HEK293 (cell line): ENCODE measurements at regions not wholly inside any gene's neighbourhood (a gene's known extent, or its start where the extent isn't known, plus 50 kb on each side); places are given as distances from the start of the nearest gene placed in this dataset.
"Not testable (repeated sequence)": the region's sequence is repeated elsewhere in the genome, so short reads cannot be mapped to it uniquely, and the experiment has no call there.

Source experiments
- CTCF ChIA-PET: fragments of 350-600 bp; formaldehyde crosslinking; extraction: SDS; loops from one replicate; lab custom pipeline; 2021; ENCODE audit warnings: antibody characterized with exemption; lab: Yijun Ruan, JAX
- POLR2A ChIA-PET: fragments of 300-600 bp; formaldehyde crosslinking; extraction: SDS; loops from one replicate; lab custom pipeline; 2020; ENCODE audit warnings: antibody characterized with exemption, inconsistent platforms; lab: Yijun Ruan, JAX
- H3K27ac ChIP-seq: fragments of 200-500 bp; sonication (Bioruptor generic); 2 replicates; pipeline ENCODE4 v1.5.1; 2014; ENCODE audit warnings: low read depth, low read length, control low read depth, inconsistent platforms; ENCODE audit errors: extremely low read depth
- H3K36me3 ChIP-seq, 2 experiments: fragments of 200-500 bp in 1 of 2; sonication (Bioruptor generic) in 1 of 2; 1 replicate in 1 of 2; 2 replicates in 1 of 2; pipeline ENCODE4 v1.5.1; 2014 to 2017; ENCODE audit warnings: inconsistent platforms in 2 of 2, low read length in 2 of 2; ENCODE audit not compliant: control insufficient read depth in 2 of 2, insufficient read depth in 1 of 2
- H3K4me1 ChIP-seq: fragments of 200-500 bp; sonication (Bioruptor generic); 2 replicates; pipeline ENCODE4 v1.5.1; 2014; ENCODE audit warnings: mild to moderate bottlenecking, low read length, inconsistent platforms; ENCODE audit not compliant: control insufficient read depth, insufficient read depth
- H3K4me3 ChIP-seq: 2 replicates; pipeline ENCODE4 v1.5.1; 2011; ENCODE audit warnings: low read depth, mild to moderate bottlenecking, control low read depth, low read length, moderate library complexity
- H3K9me3 ChIP-seq: fragments of 200-500 bp; sonication (Bioruptor generic); 2 replicates; pipeline ENCODE4 v1.5.1; 2014; ENCODE audit warnings: low read depth, low read length, inconsistent platforms; ENCODE audit not compliant: control insufficient read depth, insufficient read depth
- KLF9 ChIP-seq: fragments of 450-650 bp; formaldehyde crosslinking; IDR thresholded peaks from 2 replicates; pipeline ENCODE4 v1.5.1; 2016; ENCODE audit warnings: missing biosample characterization, missing genetic modification characterization, low read depth
- OSR2 ChIP-seq: fragments of 450-650 bp; formaldehyde crosslinking; IDR thresholded peaks from 2 replicates; pipeline ENCODE4 v1.5.1; 2016; ENCODE audit warnings: missing biosample characterization, missing genetic modification characterization
- PRDM10 ChIP-seq: fragments of 450-650 bp; formaldehyde crosslinking; IDR thresholded peaks from 2 replicates; pipeline ENCODE4 v1.5.1; 2016; ENCODE audit warnings: missing biosample characterization, missing genetic modification characterization
- PRDM2 ChIP-seq: fragments of 450-650 bp; formaldehyde crosslinking; IDR thresholded peaks from 2 replicates; pipeline ENCODE4 v1.5.1; 2016; ENCODE audit warnings: missing biosample characterization, missing genetic modification characterization, borderline replicate concordance
- SP3 ChIP-seq: fragments of 450-650 bp; formaldehyde crosslinking; IDR thresholded peaks from 2 replicates; pipeline ENCODE4 v1.5.1; 2016; ENCODE audit warnings: missing biosample characterization, missing genetic modification characterization
- ZBTB1 ChIP-seq: fragments of 450-650 bp; formaldehyde crosslinking; IDR thresholded peaks from 2 replicates; pipeline ENCODE4 v1.5.1; 2016; ENCODE audit warnings: missing biosample characterization, missing genetic modification characterization
- ZBTB20 ChIP-seq: fragments of 450-650 bp; formaldehyde crosslinking; IDR thresholded peaks from 2 replicates; pipeline ENCODE4 v1.5.1; 2016; ENCODE audit warnings: missing biosample characterization, missing genetic modification characterization
- ZBTB8A ChIP-seq: fragments of 450-650 bp; formaldehyde crosslinking; IDR thresholded peaks from 2 replicates; pipeline ENCODE4 v1.5.1; 2016; ENCODE audit warnings: missing biosample characterization, missing genetic modification characterization
- ZIC2 ChIP-seq: fragments of 450-650 bp; formaldehyde crosslinking; IDR thresholded peaks from 2 replicates; pipeline ENCODE4 v1.5.1; 2016; ENCODE audit warnings: missing biosample characterization, missing genetic modification characterization
- ZNF132 ChIP-seq: fragments of 450-650 bp; formaldehyde crosslinking; IDR thresholded peaks from 2 replicates; pipeline ENCODE4 v1.5.1; 2017; ENCODE audit warnings: missing biosample characterization, missing genetic modification characterization, borderline replicate concordance
- ZNF223 ChIP-seq: fragments of 450-650 bp; formaldehyde crosslinking; IDR thresholded peaks from 2 replicates; pipeline ENCODE4 v1.5.1; 2016; ENCODE audit warnings: missing biosample characterization, missing genetic modification characterization
- ZNF248 ChIP-seq: fragments of 450-650 bp; formaldehyde crosslinking; IDR thresholded peaks from 2 replicates; pipeline ENCODE4 v1.5.1; 2017; ENCODE audit warnings: missing biosample characterization, missing genetic modification characterization
- ZNF350 ChIP-seq: fragments of 450-650 bp; formaldehyde crosslinking; IDR thresholded peaks from 2 replicates; pipeline ENCODE4 v1.5.0; 2017; ENCODE audit warnings: missing biosample characterization, mild to moderate bottlenecking, missing genetic modification characterization
- ZNF354C ChIP-seq: fragments of 450-650 bp; formaldehyde crosslinking; IDR thresholded peaks from 2 replicates; pipeline ENCODE4 v1.5.1; 2016; ENCODE audit warnings: missing biosample characterization, missing genetic modification characterization, low read depth, borderline replicate concordance
- ZNF514 ChIP-seq: fragments of 450-650 bp; formaldehyde crosslinking; IDR thresholded peaks from 2 replicates; pipeline ENCODE4 v1.5.1; 2016; ENCODE audit warnings: missing biosample characterization, missing genetic modification characterization
- ZNF521 ChIP-seq: fragments of 450-650 bp; formaldehyde crosslinking; IDR thresholded peaks from 2 replicates; pipeline ENCODE4 v1.5.1; 2017; ENCODE audit warnings: missing biosample characterization, mild to moderate bottlenecking, missing genetic modification characterization
- ZNF548 ChIP-seq: fragments of 450-650 bp; formaldehyde crosslinking; IDR thresholded peaks from 2 replicates; pipeline ENCODE4 v1.5.1; 2016; ENCODE audit warnings: missing biosample characterization, missing genetic modification characterization
- ZNF624 ChIP-seq: fragments of 450-650 bp; formaldehyde crosslinking; IDR thresholded peaks from 2 replicates; pipeline ENCODE4 v1.5.1; 2017; ENCODE audit warnings: missing biosample characterization, missing genetic modification characterization
- ZNF626 ChIP-seq: fragments of 450-650 bp; sonication (Bioruptor Pico); formaldehyde crosslinking; IDR thresholded peaks from 2 replicates; pipeline ENCODE4 v1.5.1; 2018; ENCODE audit warnings: missing biosample characterization, missing genetic modification characterization, inconsistent platforms
- ZNF660 ChIP-seq: fragments of 450-650 bp; IDR thresholded peaks from 2 replicates; pipeline ENCODE4 v1.5.1; 2018; ENCODE audit warnings: missing biosample characterization, mild to moderate bottlenecking, missing genetic modification characterization
- ZNF776 ChIP-seq: fragments of 450-650 bp; formaldehyde crosslinking; IDR thresholded peaks from 2 replicates; pipeline ENCODE4 v1.5.0; 2017; ENCODE audit warnings: missing biosample characterization, missing genetic modification characterization, borderline replicate concordance

GRCh38 chr9:102178811-102179210, 440.4 kb upstream of the GRIN3A start:
- H3K27ac ChIP-seq, result no peak overlapping the region
- CTCF ChIA-PET, result no interaction called here
- TF ChIP-seq ZNF624, result no peak
- TF ChIP-seq PRDM10 (tag by site-specific recombination), result no peak
- TF ChIP-seq ZNF521 (tag by site-specific recombination), result no peak
- TF ChIP-seq ZNF350, result no peak
- TF ChIP-seq ZNF223 (tag by site-specific recombination), result no peak
- TF ChIP-seq ZNF626 (tag by site-specific recombination), result no peak
- TF ChIP-seq SP3 (tag by site-specific recombination), result no peak
- TF ChIP-seq ZBTB1, result no peak
- TF ChIP-seq ZNF354C, result no peak
- TF ChIP-seq KLF9, result no peak
- no peak for TF ChIP-seq ZIC2
- no peak for TF ChIP-seq ZNF132
- no peak for TF ChIP-seq ZNF776 (tag by site-specific recombination)
- TF ChIP-seq ZNF548 (tag by site-specific recombination), result no peak
- TF ChIP-seq ZNF514, result no peak
- no peak for TF ChIP-seq ZBTB8A (tag by site-specific recombination)
- TF ChIP-seq ZNF660 (tag by site-specific recombination), result no peak
- no peak for TF ChIP-seq ZNF248 (tag by site-specific recombination)
- no peak for TF ChIP-seq OSR2 (tag by site-specific recombination)
- no peak for TF ChIP-seq ZBTB20 (tag by site-specific recombination)
- TF ChIP-seq, all 188 proteins: peak for 0

GRCh38 chr9:102174202-102174601, 435.8 kb upstream of the GRIN3A start:
- H3K4me1 ChIP-seq, H3K36me3 ChIP-seq, H3K9me3 ChIP-seq, H3K4me3 ChIP-seq, H3K27ac ChIP-seq, CTCF ChIA-PET, POLR2A ChIA-PET: not testable (repeated sequence)

More at GRCh38 chr9:102178811-102179210, 440.4 kb upstream of the GRIN3A start:
- Histone ChIP-seq H3K9me3 (no peaks in the 10 kb centered on the region), H3K4me1 (no peaks in the 10 kb centered on the region), H3K4me3 (no peak overlapping the region), H3K36me3 (no peaks in the 10 kb centered on the region)
- POLR2A ChIA-PET, result no interaction called here

- no peak for TF ChIP-seq PRDM2 (tag by site-specific recombination)
- H3K27ac ChIP-seq, result no peak overlapping the region
- H3K4me3 ChIP-seq, result no peak overlapping the region
- H3K4me1 ChIP-seq, result no peaks in the 10 kb centered on the region
- H3K36me3 ChIP-seq, result no peaks in the 10 kb centered on the region
- CTCF ChIA-PET, result no interaction called here
- POLR2A ChIA-PET, result no interaction called here
- H3K9me3 ChIP-seq, result no peaks in the 10 kb centered on the region
These were observed 425.8 kb upstream of the GRIN3A start for GRCh38 chr9:102164247-102164646.

- H3K4me1 ChIP-seq, H3K27ac ChIP-seq, H3K36me3 ChIP-seq, CTCF ChIA-PET, POLR2A ChIA-PET, H3K4me3 ChIP-seq, H3K9me3 ChIP-seq: not testable (repeated sequence)
These were observed 414.6 kb upstream of the GRIN3A start for GRCh38 chr9:102153081-102153480.
